ENCODE measurements at regions not wholly inside any gene's neighbourhood (a gene's known extent, or its start where the extent isn't known, plus 50 kb on each side); places are given as distances from the start of the nearest gene placed in this dataset.

DNA sequence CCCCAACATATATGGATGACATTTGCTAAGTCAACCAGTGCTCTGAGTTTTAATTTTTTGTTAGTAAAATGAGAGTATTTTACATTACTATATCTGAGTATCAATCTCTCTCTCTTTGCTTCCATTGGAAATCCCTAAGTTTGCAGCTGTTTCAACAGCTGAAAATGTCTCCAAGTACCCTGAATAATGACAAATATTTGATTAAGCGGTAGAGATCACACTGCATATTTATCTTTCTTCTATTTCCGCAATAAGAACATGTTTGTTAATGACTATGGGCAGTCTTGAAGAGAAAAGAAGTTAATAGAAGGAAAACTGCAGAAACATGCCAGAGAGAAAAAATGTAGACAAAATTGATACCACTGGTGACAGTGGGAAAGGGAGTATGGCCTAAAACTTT lies 1117.5 kb downstream of the NCAM2 start:
- TF ChIP-seq ZNF274 (IDR thresholded peaks at IDR 0.05; ENCODE audit: low read depth, low read length) (no peak), SUZ12 (IDR thresholded peaks at IDR 0.05; ENCODE audit: extremely low read depth, insufficient read depth, insufficient read length) (no peak)

Measured in NT2/D1 (cell line).